Peyer's patch (tissue), 4 donors: ENCODE measurements at regions not wholly inside any gene's neighbourhood (a gene's known extent, or its start where the extent isn't known, plus 50 kb on each side); places are given as distances from the start of the nearest gene placed in this dataset.

Experiments
- POLR2A ChIP-seq, 2 donors: fragments of 450-650 bp; IDR thresholded peaks; one replicate each; pipeline ENCODE4 v1.5.1; 2017; ENCODE audit warnings: antibody characterized with exemption in 2 of 2, mild to moderate bottlenecking in 2 of 2, moderate library complexity in 2 of 2
- TF ChIP-seq, protein P1 (sequence below), 6 experiments: fragments of 450-650 bp in 4 of 6; fragments of 200-600 bp in 2 of 6; sonication (generic) in 1 of 6; IDR thresholded peaks; one replicate each; pipeline ENCODE4 v1.5.1; 2017 to 2019; ENCODE audit warnings: antibody characterized with exemption in 6 of 6, mild to moderate bottlenecking in 3 of 6, moderate library complexity in 1 of 6

- TF ChIP-seq POLR2A (IDR thresholded peaks at IDR 0.05), result no peak
- TF ChIP-seq, protein P1, sequence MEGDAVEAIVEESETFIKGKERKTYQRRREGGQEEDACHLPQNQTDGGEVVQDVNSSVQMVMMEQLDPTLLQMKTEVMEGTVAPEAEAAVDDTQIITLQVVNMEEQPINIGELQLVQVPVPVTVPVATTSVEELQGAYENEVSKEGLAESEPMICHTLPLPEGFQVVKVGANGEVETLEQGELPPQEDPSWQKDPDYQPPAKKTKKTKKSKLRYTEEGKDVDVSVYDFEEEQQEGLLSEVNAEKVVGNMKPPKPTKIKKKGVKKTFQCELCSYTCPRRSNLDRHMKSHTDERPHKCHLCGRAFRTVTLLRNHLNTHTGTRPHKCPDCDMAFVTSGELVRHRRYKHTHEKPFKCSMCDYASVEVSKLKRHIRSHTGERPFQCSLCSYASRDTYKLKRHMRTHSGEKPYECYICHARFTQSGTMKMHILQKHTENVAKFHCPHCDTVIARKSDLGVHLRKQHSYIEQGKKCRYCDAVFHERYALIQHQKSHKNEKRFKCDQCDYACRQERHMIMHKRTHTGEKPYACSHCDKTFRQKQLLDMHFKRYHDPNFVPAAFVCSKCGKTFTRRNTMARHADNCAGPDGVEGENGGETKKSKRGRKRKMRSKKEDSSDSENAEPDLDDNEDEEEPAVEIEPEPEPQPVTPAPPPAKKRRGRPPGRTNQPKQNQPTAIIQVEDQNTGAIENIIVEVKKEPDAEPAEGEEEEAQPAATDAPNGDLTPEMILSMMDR (IDR thresholded peaks at IDR 0.05), result no peak
Measured at GRCh38 chr10:128881086-128881485, 586.0 kb upstream of the MGMT start.
